Caco-2 (cell line): ENCODE measurements at regions not wholly inside any gene's neighbourhood (a gene's known extent, or its start where the extent isn't known, plus 50 kb on each side); places are given as distances from the start of the nearest gene placed in this dataset.
A peak's percentile ranks its signal among the peaks of the same experiment; 100 is the strongest.

Source experiments
- BruUV-seq: library from RNA; stranded (reverse); fragments of 400-500 nt; replicated peaks from 2 replicates; lab custom pipeline; 2021; lab: Mats Ljungman, UMichigan
- CTCF ChIA-PET: fragments of 300-600 bp; sonication (Branson Sonifier 250); formaldehyde crosslinking; loops from one replicate; lab custom pipeline; 2022; ENCODE audit warnings: antibody characterized with exemption; lab: Charles Lee
- POLR2A ChIA-PET: fragments of 300-600 bp; sonication (Branson Sonifier 250); formaldehyde crosslinking; loops from one replicate; lab custom pipeline; 2022; ENCODE audit warnings: antibody characterized with exemption; lab: Charles Lee
- DNase-seq, 2 experiments: peaks; one replicate each; pipeline versions ENCODE4 v3.0.0 to v3.0.0-alpha.2; 2020 to 2022
- H3K27me3 ChIP-seq: replicated peaks from 2 replicates; pipeline ENCODE4 v1.6.0; 2011; ENCODE audit warnings: low read length; ENCODE audit not compliant: control insufficient read depth, insufficient read depth
- H3K36me3 ChIP-seq: 2 replicates; pipeline ENCODE4 v1.5.1; 2011; ENCODE audit warnings: low read length; ENCODE audit not compliant: control insufficient read depth, insufficient read depth
- H3K4me1 ChIP-seq: fragments of 250-450 bp; sonication (Bioruptor Pico); 2 replicates; pipeline ENCODE4 v1.5.1; 2020; ENCODE audit warnings: mild to moderate bottlenecking
- H3K4me3 ChIP-seq: 2 replicates; pipeline ENCODE4 v1.5.1; 2011; ENCODE audit warnings: low read depth, mild to moderate bottlenecking, control low read depth, low read length
- H3K9me3 ChIP-seq: fragments of 250-450 bp; sonication (Bioruptor Pico); 2 replicates; pipeline ENCODE4 v1.5.1; 2020; ENCODE audit warnings: mild to moderate bottlenecking, moderate library complexity
- H3K27ac Mint-ChIP-seq: one replicate; pipeline ENCODE4 v1.8.0; 2022; ENCODE audit warnings: mixed read lengths; ENCODE audit not compliant: unreplicated experiment
- H3K27me3 Mint-ChIP-seq: one replicate; pipeline ENCODE4 v1.8.0; 2022; ENCODE audit warnings: mixed read lengths; ENCODE audit not compliant: insufficient read depth, unreplicated experiment
- H3K36me3 Mint-ChIP-seq: one replicate; pipeline ENCODE4 v1.8.0; 2022; ENCODE audit warnings: mild to moderate bottlenecking, mixed read lengths; ENCODE audit not compliant: insufficient read depth, unreplicated experiment
- H3K4me1 Mint-ChIP-seq: one replicate; pipeline ENCODE4 v1.8.0; 2022; ENCODE audit warnings: low read depth, mixed read lengths; ENCODE audit not compliant: unreplicated experiment
- H3K4me3 Mint-ChIP-seq: one replicate; pipeline ENCODE4 v1.8.0; 2022; ENCODE audit warnings: mild to moderate bottlenecking, moderate library complexity, mixed read lengths; ENCODE audit not compliant: unreplicated experiment
- H3K9me3 Mint-ChIP-seq: one replicate; pipeline ENCODE4 v1.8.0; 2022; ENCODE audit warnings: mixed read lengths; ENCODE audit not compliant: unreplicated experiment
- CTCF ChIP-seq, 2 experiments: fragments of 200-600 bp in 1 of 2; IDR thresholded peaks; 1 replicate in 1 of 2; 2 replicates in 1 of 2; pipeline versions ENCODE4 v1.5.1 to v1.8.0; 2011 to 2022; ENCODE audit warnings: antibody characterized with exemption in 1 of 2, control low read depth in 1 of 2, inconsistent platforms in 1 of 2, low read depth in 1 of 2, low read length in 1 of 2, mild to moderate bottlenecking in 1 of 2, moderate library complexity in 1 of 2; ENCODE audit not compliant: insufficient read depth in 1 of 2, severe bottlenecking in 1 of 2, unreplicated experiment in 1 of 2
- intact Hi-C: fragments of 100-400 bp; cut with micrococcal nuclease; formaldehyde crosslinking; loops from one replicate; pipeline ENCODE4 v1.10.0; 2022; ENCODE audit not compliant: unreplicated experiment

DNA sequence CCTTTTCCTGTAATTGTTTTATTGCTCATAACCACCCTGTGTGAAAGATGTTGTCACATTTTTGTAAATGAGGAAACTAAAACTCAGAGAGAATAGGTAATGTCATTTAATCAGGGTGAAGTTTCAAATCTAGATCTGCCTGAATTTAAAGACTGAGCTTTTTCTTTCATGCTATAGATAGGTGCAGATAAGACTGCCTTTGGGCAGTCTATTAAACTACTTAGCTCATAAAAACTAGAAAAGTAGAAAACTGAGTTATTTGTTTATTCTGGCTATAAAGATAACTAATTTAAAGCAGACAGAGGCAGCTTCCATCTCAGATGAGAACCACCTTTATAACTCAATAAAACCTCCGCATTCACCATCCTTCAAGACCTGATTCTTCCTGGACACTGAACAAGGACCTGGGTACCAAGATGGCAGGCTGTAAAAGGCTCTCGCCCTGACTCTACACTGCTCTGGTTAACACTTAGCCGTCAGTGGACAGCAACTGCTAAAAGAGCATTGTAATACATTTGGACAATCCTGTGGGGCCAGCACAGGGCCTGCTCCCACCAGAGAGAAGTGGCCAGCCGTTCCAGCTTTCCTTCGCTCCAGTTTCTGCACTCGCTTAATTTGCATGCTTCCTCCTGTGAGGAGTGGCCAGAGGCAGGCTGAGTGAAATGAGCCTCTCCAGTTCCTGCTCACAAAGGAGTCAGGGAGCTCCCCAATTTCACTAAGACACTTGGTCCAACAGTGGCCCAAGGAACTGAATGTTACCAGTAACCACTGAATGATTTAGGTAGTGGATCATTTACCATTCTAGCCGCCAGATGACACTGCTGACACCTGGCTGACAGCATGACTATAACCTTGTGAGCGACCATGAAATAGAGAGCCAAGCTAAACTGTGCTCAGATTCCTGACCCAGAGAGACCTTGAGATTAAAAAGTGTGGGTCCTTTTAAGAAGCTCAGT lies 566.4 kb downstream of the EFNA5 start:
- no peak overlapping the region for H3K27ac Mint-ChIP-seq
- DNase-seq = peak in 1 of 2 experiments; percentile 28
- H3K27me3 ChIP-seq = no peaks in the 10 kb centered on the region
- intact Hi-C loops = loop anchor here (1.0 to 10.0 kb wide), 3 partner anchors 143 to 569 kb away; no protein-coding TSS in a partner anchor
- TF ChIP-seq CTCF (IDR thresholded peaks at IDR 0.05; ENCODE audit: insufficient read depth in 1 of 2, low read depth in 1 of 2, low read length in 1 of 2, severe bottlenecking in 1 of 2, unreplicated experiment in 1 of 2) = peak in 1 of 2 experiments; percentile 47
- no peaks in the 10 kb centered on the region for H3K9me3 Mint-ChIP-seq
- no peaks in the 10 kb centered on the region for H3K36me3 Mint-ChIP-seq
- H3K36me3 ChIP-seq = no peaks in the 10 kb centered on the region
- POLR2A ChIA-PET = no interaction called here
- BruUV-seq = no TSS peak
- H3K4me3 Mint-ChIP-seq = no peak overlapping the region
- peaks cover 2% of the 10 kb centered on the region for H3K27me3 Mint-ChIP-seq
- no peaks in the 10 kb centered on the region for H3K9me3 ChIP-seq
- no peaks in the 10 kb centered on the region for H3K4me1 ChIP-seq
- no peaks in the 10 kb centered on the region for H3K4me1 Mint-ChIP-seq
- CTCF ChIA-PET = interaction anchor here (0.6 to 1.0 kb wide), 2 partner anchors 355 to 468 kb away, joined by 4 to 6 read pairs; no protein-coding TSS in a partner anchor
- no peak overlapping the region for H3K4me3 ChIP-seq

- DNase-seq = no peak
- Mint-ChIP-seq H3K36me3 (no peaks in the 10 kb centered on the region), H3K4me3 (no peak overlapping the region), H3K27ac (no peak overlapping the region), H3K9me3 (no peaks in the 10 kb centered on the region), H3K27me3 (peaks cover 4% of the 10 kb centered on the region), H3K4me1 (no peaks in the 10 kb centered on the region)
- Histone ChIP-seq H3K4me1 (no peaks in the 10 kb centered on the region), H3K27me3 (no peaks in the 10 kb centered on the region), H3K36me3 (no peaks in the 10 kb centered on the region), H3K9me3 (no peaks in the 10 kb centered on the region), H3K4me3 (no peak overlapping the region)
- intact Hi-C loops = loop anchor here (5.0 to 10.0 kb wide), 2 partner anchors 144 to 471 kb away; no protein-coding TSS in a partner anchor
- POLR2A ChIA-PET = no interaction called here
- no peak for TF ChIP-seq CTCF (IDR thresholded peaks at IDR 0.05; ENCODE audit: insufficient read depth in 1 of 2, low read depth in 1 of 2, low read length in 1 of 2, severe bottlenecking in 1 of 2, unreplicated experiment in 1 of 2)
- no TSS peak for BruUV-seq
- CTCF ChIA-PET = no interaction called here
Measured at GRCh38 chr5:107103522-107103921, 567.2 kb downstream of the EFNA5 start.

DNA sequence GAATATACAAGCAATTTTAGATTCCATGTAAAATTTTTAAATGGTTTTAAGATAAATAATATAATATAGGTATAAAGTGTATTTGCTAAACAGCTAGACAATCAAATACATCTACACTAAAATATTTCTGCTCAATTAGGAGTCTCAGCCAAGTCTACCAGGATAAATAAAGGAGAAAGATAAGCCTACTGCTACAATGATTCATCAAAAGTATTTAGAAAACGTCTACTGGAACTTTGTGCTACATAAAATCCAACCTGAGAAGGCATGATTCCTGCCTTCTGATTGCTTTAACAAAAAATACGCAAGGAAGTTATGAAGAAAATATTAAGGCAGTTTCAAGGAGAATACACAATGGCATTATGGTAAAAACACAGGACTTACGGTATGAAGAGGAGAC lies 570.6 kb downstream of the EFNA5 start:
- H3K27ac Mint-ChIP-seq = no peak overlapping the region
- BruUV-seq = no TSS peak
- intact Hi-C loops = loop anchor here (5.0 to 10.0 kb wide), 2 partner anchors 147 to 475 kb away; no protein-coding TSS in a partner anchor

More for the DNA sequence above, 570.6 kb downstream of the EFNA5 start:
- no peaks in the 10 kb centered on the region for H3K4me1 ChIP-seq
- no peak for TF ChIP-seq CTCF (IDR thresholded peaks at IDR 0.05; ENCODE audit: insufficient read depth in 1 of 2, low read depth in 1 of 2, low read length in 1 of 2, severe bottlenecking in 1 of 2, unreplicated experiment in 1 of 2)
- no peaks in the 10 kb centered on the region for H3K36me3 ChIP-seq
- Mint-ChIP-seq H3K4me1 (no peaks in the 10 kb centered on the region), H3K36me3 (no peaks in the 10 kb centered on the region), H3K9me3 (no peaks in the 10 kb centered on the region), H3K27me3 (peaks cover 4% of the 10 kb centered on the region), H3K4me3 (no peak overlapping the region)
- H3K4me3 ChIP-seq = no peak overlapping the region
- CTCF ChIA-PET = no interaction called here
- H3K27me3 ChIP-seq = no peaks in the 10 kb centered on the region
- DNase-seq = no peak
- POLR2A ChIA-PET = no interaction called here
- H3K9me3 ChIP-seq = no peaks in the 10 kb centered on the region
